ENCODE measurements at regions not wholly inside any gene's neighbourhood (a gene's known extent, or its start where the extent isn't known, plus 50 kb on each side); places are given as distances from the start of the nearest gene placed in this dataset.

DNA sequence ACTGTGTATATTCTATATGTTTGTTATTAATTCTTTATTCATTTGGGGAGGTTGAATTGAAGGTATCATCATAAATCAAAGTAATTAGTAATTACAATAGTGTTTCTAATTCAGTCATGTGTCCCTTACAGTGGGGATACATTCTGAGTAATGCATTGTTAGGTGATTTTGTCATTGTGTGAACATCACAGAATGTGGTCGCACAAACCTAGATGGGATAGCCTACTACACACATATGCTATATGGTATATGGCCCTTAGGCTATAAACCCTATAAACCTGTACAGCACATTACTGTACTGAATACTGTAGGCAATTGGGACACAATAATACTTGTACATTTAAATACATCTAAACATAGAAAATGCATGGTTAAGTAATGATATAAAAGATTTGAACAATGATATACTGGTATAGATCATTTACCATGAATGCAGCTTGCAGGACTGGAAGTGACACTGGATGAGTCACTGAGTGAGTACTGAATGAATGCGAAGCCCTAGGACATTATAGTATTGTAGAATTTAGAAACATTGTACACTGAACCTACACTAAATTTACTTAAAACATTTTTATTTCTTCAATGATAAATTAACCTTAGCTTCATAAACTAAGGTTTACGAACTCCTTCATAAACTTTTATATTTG is 936.2 kb upstream of the CHORDC1 start:
- peak in 1 of 2 donors; percentile 47 for DNase-seq (ENCODE audit: low read depth in 2 of 2)
- no peak for TF ChIP-seq CTCF (IDR thresholded peaks at IDR 0.05; ENCODE audit: low read depth, low read length)
- H3K4me3 ChIP-seq (replicated peaks in 1 of 2; ENCODE audit: low read depth in 2 of 2, low read length in 2 of 2), result no peak overlapping the region

GRCh38 chr11:91158297-91158696 is 935.4 kb upstream of the CHORDC1 start:
- H3K4me3 ChIP-seq (replicated peaks in 1 of 2; ENCODE audit: low read depth in 2 of 2, low read length in 2 of 2), result no peak overlapping the region
- no peak for TF ChIP-seq CTCF (IDR thresholded peaks at IDR 0.05; ENCODE audit: low read depth, low read length)
- no peak for DNase-seq (ENCODE audit: low read depth in 2 of 2)

DNA sequence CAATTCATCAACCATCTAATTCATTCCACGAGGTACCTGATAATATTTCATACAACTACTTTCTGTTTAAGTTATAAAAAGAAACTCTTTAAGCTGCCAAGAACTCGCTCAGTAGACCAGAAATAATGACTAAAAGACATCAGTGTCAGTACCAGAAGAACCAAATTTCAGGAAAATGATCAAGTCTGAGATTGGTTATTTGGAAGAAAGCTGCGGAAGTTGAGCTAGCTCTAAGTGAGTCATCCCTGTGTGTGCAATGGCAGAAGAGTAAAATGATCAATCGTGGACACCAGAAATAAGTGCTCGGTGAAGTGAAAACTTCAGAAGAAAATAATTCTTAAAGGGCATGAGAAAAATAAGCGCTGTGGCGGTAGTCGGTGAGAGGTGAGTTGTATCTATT is 933.2 kb upstream of the CHORDC1 start:
- TF ChIP-seq CTCF (IDR thresholded peaks at IDR 0.05; ENCODE audit: low read depth, low read length), result no peak
- H3K4me3 ChIP-seq (replicated peaks in 1 of 2; ENCODE audit: low read depth in 2 of 2, low read length in 2 of 2), result no peak overlapping the region
- DNase-seq (ENCODE audit: low read depth in 2 of 2), result no peak

DNA sequence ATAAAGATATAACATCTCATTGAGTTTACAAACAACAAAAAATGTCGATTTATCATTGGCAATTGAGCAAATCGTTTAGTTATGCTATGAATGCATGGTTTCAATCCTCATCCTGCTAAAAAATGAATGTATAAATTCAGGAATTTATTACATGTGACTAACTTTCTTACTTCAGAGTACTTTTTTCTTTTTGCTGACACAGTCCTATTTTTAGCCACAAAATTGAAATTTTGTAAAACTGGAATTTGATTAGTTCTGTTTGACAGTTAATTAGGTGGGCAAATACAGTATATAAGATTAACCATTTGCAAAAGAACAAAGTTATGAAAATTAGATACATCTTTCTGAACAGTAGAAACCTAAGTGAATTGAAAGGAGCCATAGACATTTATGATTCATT is 925.0 kb upstream of the CHORDC1 start:
- H3K4me3 ChIP-seq (replicated peaks in 1 of 2; ENCODE audit: low read depth in 2 of 2, low read length in 2 of 2), result no peak overlapping the region
- DNase-seq (ENCODE audit: low read depth in 2 of 2), result no peak
- TF ChIP-seq CTCF (IDR thresholded peaks at IDR 0.05; ENCODE audit: low read depth, low read length), result no peak

DNA sequence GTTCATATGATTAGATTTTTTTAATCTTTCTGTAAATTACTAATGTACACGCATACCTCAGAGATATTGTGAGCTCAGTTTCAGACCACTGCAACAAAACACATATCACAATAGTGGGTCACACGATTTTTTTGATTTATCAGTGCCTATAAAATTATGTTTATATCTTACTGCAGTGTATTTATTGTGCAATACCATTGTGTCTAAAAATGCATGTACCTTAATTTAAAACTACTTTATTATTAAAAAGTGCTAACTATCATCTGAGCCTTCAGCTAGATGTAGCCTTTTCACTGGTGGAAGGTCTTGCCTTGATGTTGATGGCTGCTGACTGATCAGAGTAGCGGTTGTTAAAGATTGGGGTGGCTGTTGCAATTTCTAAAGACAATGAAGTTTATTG is 918.8 kb upstream of the CHORDC1 start:
- no peak for DNase-seq (ENCODE audit: low read depth in 2 of 2)
- H3K4me3 ChIP-seq (replicated peaks in 1 of 2; ENCODE audit: low read depth in 2 of 2, low read length in 2 of 2), result no peak overlapping the region
- no peak for TF ChIP-seq CTCF (IDR thresholded peaks at IDR 0.05; ENCODE audit: low read depth, low read length)

GRCh38 chr11:91136631-91137030 is 913.8 kb upstream of the CHORDC1 start:
- TF ChIP-seq CTCF (IDR thresholded peaks at IDR 0.05; ENCODE audit: low read depth, low read length), result no peak
- peak in 1 of 2 donors; percentile 23 for DNase-seq (ENCODE audit: low read depth in 2 of 2)
- no peak overlapping the region for H3K4me3 ChIP-seq (replicated peaks in 1 of 2; ENCODE audit: low read depth in 2 of 2, low read length in 2 of 2)

GRCh38 chr11:91133361-91133760 is 910.5 kb upstream of the CHORDC1 start:
- DNase-seq (ENCODE audit: low read depth in 2 of 2), result no peak
- TF ChIP-seq CTCF (IDR thresholded peaks at IDR 0.05; ENCODE audit: low read depth, low read length), result no peak
- no peak overlapping the region for H3K4me3 ChIP-seq (replicated peaks in 1 of 2; ENCODE audit: low read depth in 2 of 2, low read length in 2 of 2)

Measured in cardiac fibroblast (primary cell).